ENCODE measurements at regions not wholly inside any gene's neighbourhood (a gene's known extent, or its start where the extent isn't known, plus 50 kb on each side); places are given as distances from the start of the nearest gene placed in this dataset.

DNA sequence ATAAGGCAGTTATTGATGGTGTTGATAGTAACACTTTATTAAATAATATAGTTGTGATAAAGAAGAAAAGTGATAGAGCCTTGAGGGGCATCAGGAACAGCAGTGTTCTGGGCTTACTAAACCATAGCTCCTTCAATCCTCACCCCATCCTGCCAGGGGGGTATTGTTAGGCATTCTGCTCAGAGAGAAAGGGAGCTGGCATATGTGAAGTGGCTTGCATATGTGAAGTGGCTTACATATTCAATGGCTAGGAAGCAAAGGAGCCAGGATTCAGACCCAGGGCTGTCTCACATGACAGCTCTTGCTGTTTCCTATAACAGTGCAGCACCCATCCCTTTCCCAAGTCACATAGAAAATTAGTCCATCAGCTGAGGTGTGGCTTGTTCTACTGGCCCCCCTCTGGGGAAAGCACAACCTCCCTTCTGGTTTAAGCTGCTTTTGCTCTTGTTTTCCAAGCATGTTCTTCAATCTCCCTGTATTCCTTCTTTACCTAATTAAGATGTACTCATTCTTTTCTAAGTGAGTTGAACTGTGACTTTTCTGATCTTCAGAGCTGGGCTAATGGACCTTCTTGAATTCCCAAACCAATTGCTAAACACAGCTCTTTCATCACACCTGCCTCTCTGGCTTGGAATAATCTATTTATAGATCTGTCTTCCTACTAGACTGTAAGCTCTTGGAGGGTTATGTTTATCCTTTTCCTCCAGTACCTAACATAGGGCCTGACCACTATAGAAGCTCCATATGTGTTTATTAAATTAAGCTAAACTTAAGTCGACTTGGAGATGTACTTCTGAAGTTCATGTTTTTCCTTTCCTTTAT is 108.7 kb upstream of the GLI3 start:
- Histone ChIP-seq H4K20me1 (ENCODE audit: insufficient read depth, low read length) (no peaks in the 10 kb centered on the region), H3K27ac (ENCODE audit: low read depth, low read length) (no peak overlapping the region), H3K4me1 (ENCODE audit: insufficient read depth, low read length) (no peaks in the 10 kb centered on the region), H3K4me2 (ENCODE audit: insufficient read depth, low read length) (no peak overlapping the region), H3K27me3 (ENCODE audit: insufficient read depth, low read length) (peaks cover 6% of the 10 kb centered on the region), H3K79me2 (ENCODE audit: insufficient read depth, low read length) (no peaks in the 10 kb centered on the region), H3K4me3 (ENCODE audit: insufficient read depth, low read length) (no peak overlapping the region), H3K36me3 (ENCODE audit: insufficient read depth, low read length) (no peaks in the 10 kb centered on the region), H3K9me3 (ENCODE audit: low read depth, low read length) (no peaks in the 10 kb centered on the region), H2AFZ (ENCODE audit: low read length) (no peak overlapping the region)
- DNase-seq (ENCODE audit: insufficient read length, low spot score, missing footprints), result no peak
- TF ChIP-seq, protein P1, sequence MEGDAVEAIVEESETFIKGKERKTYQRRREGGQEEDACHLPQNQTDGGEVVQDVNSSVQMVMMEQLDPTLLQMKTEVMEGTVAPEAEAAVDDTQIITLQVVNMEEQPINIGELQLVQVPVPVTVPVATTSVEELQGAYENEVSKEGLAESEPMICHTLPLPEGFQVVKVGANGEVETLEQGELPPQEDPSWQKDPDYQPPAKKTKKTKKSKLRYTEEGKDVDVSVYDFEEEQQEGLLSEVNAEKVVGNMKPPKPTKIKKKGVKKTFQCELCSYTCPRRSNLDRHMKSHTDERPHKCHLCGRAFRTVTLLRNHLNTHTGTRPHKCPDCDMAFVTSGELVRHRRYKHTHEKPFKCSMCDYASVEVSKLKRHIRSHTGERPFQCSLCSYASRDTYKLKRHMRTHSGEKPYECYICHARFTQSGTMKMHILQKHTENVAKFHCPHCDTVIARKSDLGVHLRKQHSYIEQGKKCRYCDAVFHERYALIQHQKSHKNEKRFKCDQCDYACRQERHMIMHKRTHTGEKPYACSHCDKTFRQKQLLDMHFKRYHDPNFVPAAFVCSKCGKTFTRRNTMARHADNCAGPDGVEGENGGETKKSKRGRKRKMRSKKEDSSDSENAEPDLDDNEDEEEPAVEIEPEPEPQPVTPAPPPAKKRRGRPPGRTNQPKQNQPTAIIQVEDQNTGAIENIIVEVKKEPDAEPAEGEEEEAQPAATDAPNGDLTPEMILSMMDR (IDR thresholded peaks at IDR 0.05; ENCODE audit: extremely low read depth, low read depth, low read length), result no peak

DNA sequence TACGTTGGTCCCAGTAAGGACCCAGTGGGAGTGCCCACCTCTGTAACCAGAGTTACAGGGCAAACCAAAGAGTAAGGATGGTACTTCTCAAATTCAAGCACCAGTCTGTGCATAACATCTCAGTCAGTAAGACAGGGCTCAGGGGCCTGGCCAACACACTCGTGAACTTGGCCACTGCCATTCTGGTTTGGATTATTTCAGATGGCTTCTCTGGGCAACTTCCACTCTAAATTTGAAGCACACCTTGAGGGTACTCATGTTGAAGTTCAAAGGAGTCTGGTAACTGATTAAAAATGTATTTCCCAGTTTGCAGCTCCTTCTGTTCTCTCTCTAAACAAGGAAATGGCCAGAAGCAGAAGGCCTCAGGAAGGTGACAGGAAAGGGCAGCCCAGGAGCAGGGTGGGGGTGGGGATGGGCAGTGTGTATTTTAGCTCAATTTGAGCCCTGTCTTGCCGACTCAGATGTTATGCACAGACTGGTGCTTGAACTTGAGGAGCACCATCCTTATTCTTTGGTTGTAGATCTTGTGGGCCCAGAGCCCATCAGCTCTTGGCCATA is 107.3 kb upstream of the GLI3 start:
- H3K27ac ChIP-seq (ENCODE audit: low read depth, low read length), result no peak overlapping the region
- no peaks in the 10 kb centered on the region for H3K4me1 ChIP-seq (ENCODE audit: insufficient read depth, low read length)
- H4K20me1 ChIP-seq (ENCODE audit: insufficient read depth, low read length), result no peaks in the 10 kb centered on the region
- no peaks in the 10 kb centered on the region for H3K79me2 ChIP-seq (ENCODE audit: insufficient read depth, low read length)
- TF ChIP-seq, protein P1 (IDR thresholded peaks at IDR 0.05; ENCODE audit: extremely low read depth, low read depth, low read length), result no peak
- H2AFZ ChIP-seq (ENCODE audit: low read length), result no peak overlapping the region
- no peaks in the 10 kb centered on the region for H3K9me3 ChIP-seq (ENCODE audit: low read depth, low read length)
- peaks cover 3% of the 10 kb centered on the region for H3K27me3 ChIP-seq (ENCODE audit: insufficient read depth, low read length)
- no peak overlapping the region for H3K4me2 ChIP-seq (ENCODE audit: insufficient read depth, low read length)
- no peak overlapping the region for H3K4me3 ChIP-seq (ENCODE audit: insufficient read depth, low read length)
- no peak for DNase-seq (ENCODE audit: insufficient read length, low spot score, missing footprints)
- no peaks in the 10 kb centered on the region for H3K36me3 ChIP-seq (ENCODE audit: insufficient read depth, low read length)

DNA sequence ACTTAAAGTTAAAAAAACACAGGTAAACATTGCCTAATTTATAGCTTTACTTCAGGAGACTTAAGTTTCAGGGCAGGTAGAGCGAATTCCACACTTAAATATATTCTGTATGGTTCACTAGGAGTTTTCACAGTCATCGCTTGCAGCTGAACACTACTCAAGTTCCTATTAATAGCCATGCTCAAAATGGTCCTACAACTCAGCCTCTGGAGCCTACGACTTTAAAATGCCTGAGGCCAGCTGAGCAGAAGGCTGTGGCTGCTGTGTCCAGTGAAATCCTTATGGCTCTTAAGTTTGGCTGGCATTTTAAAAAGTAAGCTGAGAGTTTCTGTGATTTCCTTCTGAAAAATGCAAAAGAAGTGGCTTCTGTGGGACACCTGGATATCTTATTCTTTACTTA is 105.4 kb upstream of the GLI3 start:
- H3K27me3 ChIP-seq (ENCODE audit: insufficient read depth, low read length), result peaks cover 3% of the 10 kb centered on the region
- no peak overlapping the region for H3K27ac ChIP-seq (ENCODE audit: low read depth, low read length)
- TF ChIP-seq, protein P1 (IDR thresholded peaks at IDR 0.05; ENCODE audit: extremely low read depth, low read depth, low read length), result no peak
- H4K20me1 ChIP-seq (ENCODE audit: insufficient read depth, low read length), result no peaks in the 10 kb centered on the region
- H3K79me2 ChIP-seq (ENCODE audit: insufficient read depth, low read length), result no peaks in the 10 kb centered on the region
- H3K4me2 ChIP-seq (ENCODE audit: insufficient read depth, low read length), result no peak overlapping the region
- no peak overlapping the region for H3K4me3 ChIP-seq (ENCODE audit: insufficient read depth, low read length)
- no peak for DNase-seq (ENCODE audit: insufficient read length, low spot score, missing footprints)
- H3K36me3 ChIP-seq (ENCODE audit: insufficient read depth, low read length), result no peaks in the 10 kb centered on the region
- no peak overlapping the region for H2AFZ ChIP-seq (ENCODE audit: low read length)
- H3K4me1 ChIP-seq (ENCODE audit: insufficient read depth, low read length), result peaks cover 17% of the 10 kb centered on the region
- no peaks in the 10 kb centered on the region for H3K9me3 ChIP-seq (ENCODE audit: low read depth, low read length)

DNA sequence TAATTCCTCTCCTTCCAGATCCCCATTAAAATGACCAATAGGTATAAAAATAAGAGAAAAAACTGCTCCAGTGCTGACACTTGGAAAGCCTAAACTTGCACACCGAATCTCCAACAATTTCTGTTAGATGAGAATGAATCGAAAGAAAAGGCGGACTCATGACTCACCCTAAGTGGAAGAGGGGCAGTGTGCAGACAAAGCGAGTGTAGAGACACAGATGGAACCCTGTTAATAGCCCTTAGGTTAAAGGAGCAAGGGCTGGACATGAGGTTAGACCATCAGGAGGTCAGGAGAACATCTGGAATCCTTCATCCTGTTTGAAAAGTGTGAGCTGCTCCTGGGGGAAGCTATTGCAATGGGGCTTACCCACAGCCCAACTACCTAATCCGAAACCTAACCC is 103.4 kb upstream of the GLI3 start:
- DNase-seq (ENCODE audit: insufficient read length, low spot score, missing footprints), result no peak
- TF ChIP-seq, protein P1 (IDR thresholded peaks at IDR 0.05; ENCODE audit: extremely low read depth, low read depth, low read length), result no peak
- Histone ChIP-seq H3K27ac (ENCODE audit: low read depth, low read length) (no peak overlapping the region), H3K4me2 (ENCODE audit: insufficient read depth, low read length) (no peak overlapping the region), H3K4me1 (ENCODE audit: insufficient read depth, low read length) (peaks cover 17% of the 10 kb centered on the region), H3K4me3 (ENCODE audit: insufficient read depth, low read length) (no peak overlapping the region), H3K36me3 (ENCODE audit: insufficient read depth, low read length) (no peaks in the 10 kb centered on the region), H3K9me3 (ENCODE audit: low read depth, low read length) (no peaks in the 10 kb centered on the region), H2AFZ (ENCODE audit: low read length) (no peak overlapping the region), H4K20me1 (ENCODE audit: insufficient read depth, low read length) (no peaks in the 10 kb centered on the region), H3K27me3 (ENCODE audit: insufficient read depth, low read length) (peaks cover 3% of the 10 kb centered on the region), H3K79me2 (ENCODE audit: insufficient read depth, low read length) (no peaks in the 10 kb centered on the region)
